ENCODE measurements at regions not wholly inside any gene's neighbourhood (a gene's known extent, or its start where the extent isn't known, plus 50 kb on each side); places are given as distances from the start of the nearest gene placed in this dataset.
"Not testable (repeated sequence)": the region's sequence is repeated elsewhere in the genome, so short reads cannot be mapped to it uniquely, and the experiment has no call there.

DNA sequence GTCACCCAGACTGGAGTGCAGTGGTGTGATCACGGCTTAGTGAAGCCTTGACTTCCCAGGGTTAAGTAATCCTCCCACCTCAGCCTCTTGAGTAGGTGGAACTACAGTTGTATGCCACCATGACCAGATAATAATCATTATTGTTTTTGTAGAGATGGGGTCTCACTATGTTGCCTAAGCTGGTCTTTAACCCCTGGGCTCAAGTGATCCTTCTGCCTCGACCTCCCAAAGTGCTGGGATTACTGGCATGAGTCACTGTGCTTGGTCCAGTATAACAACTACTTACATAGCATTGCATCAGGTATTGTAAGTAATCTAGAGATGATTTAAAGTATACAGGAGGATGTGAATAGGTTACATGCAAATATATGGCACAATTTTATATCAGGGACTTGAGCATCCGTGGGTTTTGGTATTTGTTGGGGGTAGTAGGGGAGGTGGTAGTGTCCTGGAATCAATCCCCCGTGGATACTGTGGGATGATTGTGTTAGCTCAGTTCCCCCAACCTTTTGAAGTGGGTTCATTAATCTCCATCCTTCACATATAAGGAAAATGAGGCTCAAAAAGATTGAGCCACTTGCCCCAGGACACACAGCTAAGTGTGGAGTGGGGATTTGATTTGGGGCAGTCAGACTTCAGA, 61.4 kb upstream of the CNIH3 start:
- no peak overlapping the region for H3K4me3 ChIP-seq
- no peaks in the 10 kb centered on the region for H3K36me3 ChIP-seq
- TF ChIP-seq POLR2A (IDR thresholded peaks at IDR 0.05) = no peak
- TF ChIP-seq, protein P1, sequence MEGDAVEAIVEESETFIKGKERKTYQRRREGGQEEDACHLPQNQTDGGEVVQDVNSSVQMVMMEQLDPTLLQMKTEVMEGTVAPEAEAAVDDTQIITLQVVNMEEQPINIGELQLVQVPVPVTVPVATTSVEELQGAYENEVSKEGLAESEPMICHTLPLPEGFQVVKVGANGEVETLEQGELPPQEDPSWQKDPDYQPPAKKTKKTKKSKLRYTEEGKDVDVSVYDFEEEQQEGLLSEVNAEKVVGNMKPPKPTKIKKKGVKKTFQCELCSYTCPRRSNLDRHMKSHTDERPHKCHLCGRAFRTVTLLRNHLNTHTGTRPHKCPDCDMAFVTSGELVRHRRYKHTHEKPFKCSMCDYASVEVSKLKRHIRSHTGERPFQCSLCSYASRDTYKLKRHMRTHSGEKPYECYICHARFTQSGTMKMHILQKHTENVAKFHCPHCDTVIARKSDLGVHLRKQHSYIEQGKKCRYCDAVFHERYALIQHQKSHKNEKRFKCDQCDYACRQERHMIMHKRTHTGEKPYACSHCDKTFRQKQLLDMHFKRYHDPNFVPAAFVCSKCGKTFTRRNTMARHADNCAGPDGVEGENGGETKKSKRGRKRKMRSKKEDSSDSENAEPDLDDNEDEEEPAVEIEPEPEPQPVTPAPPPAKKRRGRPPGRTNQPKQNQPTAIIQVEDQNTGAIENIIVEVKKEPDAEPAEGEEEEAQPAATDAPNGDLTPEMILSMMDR (IDR thresholded peaks at IDR 0.05) = no peak
- DNase-seq = no peak
- no peaks in the 10 kb centered on the region for H3K27me3 ChIP-seq
- peaks cover 0 to 8% (median 0%) of the 10 kb centered on the region in 3 donors for H3K4me1 ChIP-seq
- WGBS, 2 donors = 63 to 75% methylated on average over 4 of the region's 4 CpGs
- no peaks in the 10 kb centered on the region for H3K9me3 ChIP-seq
- intact Hi-C loops (cut with DNase I) = no loop called here
- no peak overlapping the region for H3K27ac ChIP-seq

DNA sequence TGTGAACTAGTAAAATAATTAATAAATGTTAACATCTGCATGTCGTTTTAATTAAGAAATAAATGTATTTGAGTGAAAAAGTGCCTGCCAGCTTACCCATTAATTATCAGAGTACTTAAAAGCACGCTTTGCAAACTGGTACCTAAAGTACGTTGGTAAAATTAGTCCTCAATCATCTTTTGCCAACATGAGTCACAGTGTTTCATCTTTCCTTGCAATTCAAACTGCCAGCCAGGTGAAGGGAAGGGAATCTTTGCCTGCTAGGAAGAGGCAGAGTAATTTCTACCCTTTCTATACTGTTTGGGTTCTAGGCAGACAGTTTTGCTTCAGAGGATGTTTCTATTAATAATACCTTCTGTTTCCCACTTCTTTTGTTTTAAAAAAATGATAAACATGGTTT, 57.2 kb upstream of the CNIH3 start:
- TF ChIP-seq, protein P1 (IDR thresholded peaks at IDR 0.05) = no peak
- no peak for TF ChIP-seq POLR2A (IDR thresholded peaks at IDR 0.05)
- H3K36me3 ChIP-seq = no peaks in the 10 kb centered on the region
- no peaks in the 10 kb centered on the region for H3K27me3 ChIP-seq
- H3K27ac ChIP-seq = no peak overlapping the region
- peaks cover 0 to 7% (median 0%) of the 10 kb centered on the region in 3 donors for H3K4me1 ChIP-seq
- no peak for DNase-seq
- H3K4me3 ChIP-seq = no peak overlapping the region
- WGBS, 2 donors = 24 to 56% methylated on average over 3 of the region's 3 CpGs
- intact Hi-C loops (cut with DNase I) = no loop called here
- no peaks in the 10 kb centered on the region for H3K9me3 ChIP-seq

DNA sequence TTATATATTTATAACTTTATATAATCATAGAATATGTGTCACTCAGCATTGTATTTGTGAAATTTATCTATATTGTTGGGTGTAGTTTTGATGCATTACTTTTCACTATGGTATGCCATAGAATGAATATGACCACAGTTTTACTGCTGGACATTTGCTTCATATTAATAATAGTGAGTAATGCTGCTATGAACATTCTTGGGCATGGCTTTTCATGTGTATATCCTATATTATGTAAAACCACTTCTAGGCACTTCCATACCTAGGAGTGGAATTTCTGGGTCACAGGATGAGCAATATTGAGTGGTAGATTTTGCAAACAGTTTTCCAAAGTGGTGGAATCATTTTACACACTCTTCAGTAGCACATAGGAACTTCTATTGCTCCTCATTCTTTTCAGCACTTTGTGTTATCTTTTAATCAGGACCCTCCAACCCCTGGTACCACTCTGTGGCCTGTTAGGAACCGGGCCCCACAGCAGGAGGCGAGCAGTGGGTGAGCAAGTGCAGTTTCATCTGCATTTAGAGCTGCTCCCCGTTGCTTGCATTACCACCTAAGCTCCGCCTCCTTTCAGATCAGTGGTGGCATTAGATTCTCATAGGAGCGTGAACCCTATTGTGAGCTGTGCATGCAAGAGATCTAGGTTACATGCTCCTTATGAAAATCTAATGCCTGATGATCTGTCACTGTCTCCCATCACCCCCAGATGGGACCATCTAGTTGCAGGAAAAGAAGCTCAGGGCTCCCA, 56.0 kb upstream of the CNIH3 start:
- no peaks in the 10 kb centered on the region for H3K27me3 ChIP-seq
- H3K4me3 ChIP-seq = no peak overlapping the region
- TF ChIP-seq POLR2A (IDR thresholded peaks at IDR 0.05) = no peak
- TF ChIP-seq, protein P1 (IDR thresholded peaks at IDR 0.05) = no peak
- intact Hi-C loops (cut with DNase I) = no loop called here
- peaks cover 0 to 8% (median 2%) of the 10 kb centered on the region in 3 donors for H3K4me1 ChIP-seq
- DNase-seq = no peak
- no peaks in the 10 kb centered on the region for H3K9me3 ChIP-seq
- H3K27ac ChIP-seq = no peak overlapping the region
- no peaks in the 10 kb centered on the region for H3K36me3 ChIP-seq
- 75 to 83% methylated on average over 4 to 5 of the region's 5 CpGs for WGBS, 2 donors

DNA sequence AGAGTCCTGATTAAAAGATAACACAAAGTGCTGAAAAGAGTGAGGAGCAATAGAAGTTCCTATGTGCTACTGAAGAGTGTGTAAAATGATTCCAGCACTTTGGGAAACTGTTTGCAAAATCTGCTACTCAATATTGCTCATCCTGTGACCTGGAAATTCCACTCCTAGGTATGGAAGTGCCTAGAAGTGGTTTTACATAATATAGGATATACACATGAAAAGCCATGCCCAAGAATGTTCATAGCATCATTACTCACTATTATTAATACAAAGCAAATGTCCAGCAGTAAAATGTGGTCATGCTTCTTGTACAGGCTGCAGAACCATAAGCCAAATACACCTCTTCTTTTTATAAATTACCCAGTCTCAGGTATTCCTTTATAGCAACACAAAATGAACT, 53.2 kb upstream of the CNIH3 start:
- H3K36me3 ChIP-seq; H3K27me3 ChIP-seq; H3K4me3 ChIP-seq; DNase-seq; intact Hi-C loops (cut with DNase I); H3K9me3 ChIP-seq; H3K27ac ChIP-seq: not testable (repeated sequence)
- peaks cover 0 to 19% (median 8%) of the 10 kb centered on the region in 3 donors for H3K4me1 ChIP-seq

DNA sequence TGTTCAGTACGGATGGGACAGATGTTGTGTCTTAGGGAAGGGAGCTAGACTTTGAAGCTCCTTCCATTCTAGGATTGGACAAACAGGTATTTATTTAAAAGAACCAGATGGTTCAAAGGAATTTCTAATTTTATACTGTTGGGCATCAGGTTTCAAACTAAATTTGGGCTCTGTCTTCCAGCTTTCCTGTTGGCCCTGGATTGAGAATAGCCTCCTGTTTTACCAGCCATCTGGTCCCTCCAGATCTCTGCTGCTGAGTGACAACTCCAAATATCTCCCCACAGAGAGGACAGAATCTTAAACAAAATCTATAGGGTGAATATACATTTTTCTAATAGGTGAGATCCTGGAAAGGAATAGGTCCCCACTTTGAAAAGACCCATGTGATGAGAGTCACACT, 52.5 kb upstream of the CNIH3 start:
- intact Hi-C loops (cut with DNase I) = no loop called here
- WGBS, 2 donors = 63 to 100% methylated on average over 1 of the region's 1 CpG
- DNase-seq = no peak
- Histone ChIP-seq H3K27ac (no peak overlapping the region), H3K4me3 (no peak overlapping the region), H3K27me3 (no peaks in the 10 kb centered on the region), H3K9me3 (no peaks in the 10 kb centered on the region), H3K36me3 (no peaks in the 10 kb centered on the region), H3K4me1 (peaks cover 0 to 19% (median 8%) of the 10 kb centered on the region in 3 donors)
- TF ChIP-seq, protein P1 (IDR thresholded peaks at IDR 0.05) = no peak
- TF ChIP-seq POLR2A (IDR thresholded peaks at IDR 0.05) = no peak
